HL-60 (cell line): ENCODE measurements at regions not wholly inside any gene's neighbourhood (a gene's known extent, or its start where the extent isn't known, plus 50 kb on each side); places are given as distances from the start of the nearest gene placed in this dataset.

Experiments
- DNase-seq, 2 experiments: peaks; one replicate each; pipeline ENCODE4 v3.0.0-alpha.2; 2010 to 2020; ENCODE audit warnings: low read depth in 1 of 2, low spot score in 1 of 2
- H3K27ac ChIP-seq: fragments of 250-450 bp; sonication (Bioruptor Pico); replicated peaks from 2 replicates; pipeline ENCODE4 v1.5.1; 2020; ENCODE audit warnings: mild to moderate bottlenecking, moderate library complexity
- H3K27me3 ChIP-seq: fragments of 250-450 bp; sonication (Bioruptor Pico); 2 replicates; pipeline ENCODE4 v1.5.1; 2021; ENCODE audit warnings: mild to moderate bottlenecking, moderate library complexity; ENCODE audit not compliant: insufficient read depth, poor library complexity, severe bottlenecking
- H3K4me3 ChIP-seq: replicated peaks from 2 replicates; pipeline ENCODE4 v1.5.1; 2011; ENCODE audit warnings: mild to moderate bottlenecking, control low read depth, low read length; ENCODE audit not compliant: insufficient read depth
- GABPA ChIP-seq: IDR thresholded peaks from 2 replicates; pipeline ENCODE4 v1.6.1; 2012; ENCODE audit warnings: low read depth
- POLR2AphosphoS5 ChIP-seq: IDR thresholded peaks from 2 replicates; pipeline ENCODE4 v1.6.1; 2012; ENCODE audit warnings: low read depth
- SPI1 ChIP-seq: IDR thresholded peaks from 2 replicates; pipeline ENCODE4 v1.6.1; 2012; ENCODE audit warnings: low read depth, mild to moderate bottlenecking, borderline replicate concordance
- TF ChIP-seq, protein P1 (sequence below): IDR thresholded peaks from 2 replicates; pipeline ENCODE4 v1.6.1; 2012; ENCODE audit warnings: low read depth; ENCODE audit not compliant: insufficient replicate concordance
- TF ChIP-seq, protein P2 (sequence below): IDR thresholded peaks from one replicate; pipeline ENCODE4 v1.5.1; 2011; ENCODE audit warnings: low read length, control low read depth, inconsistent platforms; ENCODE audit not compliant: insufficient read depth

DNA sequence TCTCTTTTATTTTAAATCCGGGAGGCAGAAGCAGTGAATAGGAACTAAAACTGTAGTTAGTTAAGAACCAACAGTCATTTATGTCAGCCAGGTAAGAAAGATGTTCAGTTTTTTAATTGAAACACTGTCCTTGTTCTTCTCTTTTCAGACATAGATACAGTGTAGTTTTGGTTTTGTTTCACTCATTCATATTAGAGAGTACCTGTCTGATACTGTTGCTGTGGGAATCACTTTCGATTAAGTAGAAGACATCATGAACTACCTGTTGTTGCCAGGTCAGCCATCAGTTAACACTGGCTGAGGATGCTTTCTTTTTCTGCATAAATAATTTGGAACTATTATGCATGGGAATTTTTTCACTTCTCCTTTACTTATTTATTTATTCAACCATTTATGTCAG lies 700.4 kb downstream of the OTOL1 start:
- H3K4me3 ChIP-seq = no peak overlapping the region
- no peak for DNase-seq
- no peak overlapping the region for H3K27ac ChIP-seq
- TF ChIP-seq POLR2AphosphoS5 (no peak), SPI1 (no peak), GABPA (no peak)
- TF ChIP-seq, protein P1, sequence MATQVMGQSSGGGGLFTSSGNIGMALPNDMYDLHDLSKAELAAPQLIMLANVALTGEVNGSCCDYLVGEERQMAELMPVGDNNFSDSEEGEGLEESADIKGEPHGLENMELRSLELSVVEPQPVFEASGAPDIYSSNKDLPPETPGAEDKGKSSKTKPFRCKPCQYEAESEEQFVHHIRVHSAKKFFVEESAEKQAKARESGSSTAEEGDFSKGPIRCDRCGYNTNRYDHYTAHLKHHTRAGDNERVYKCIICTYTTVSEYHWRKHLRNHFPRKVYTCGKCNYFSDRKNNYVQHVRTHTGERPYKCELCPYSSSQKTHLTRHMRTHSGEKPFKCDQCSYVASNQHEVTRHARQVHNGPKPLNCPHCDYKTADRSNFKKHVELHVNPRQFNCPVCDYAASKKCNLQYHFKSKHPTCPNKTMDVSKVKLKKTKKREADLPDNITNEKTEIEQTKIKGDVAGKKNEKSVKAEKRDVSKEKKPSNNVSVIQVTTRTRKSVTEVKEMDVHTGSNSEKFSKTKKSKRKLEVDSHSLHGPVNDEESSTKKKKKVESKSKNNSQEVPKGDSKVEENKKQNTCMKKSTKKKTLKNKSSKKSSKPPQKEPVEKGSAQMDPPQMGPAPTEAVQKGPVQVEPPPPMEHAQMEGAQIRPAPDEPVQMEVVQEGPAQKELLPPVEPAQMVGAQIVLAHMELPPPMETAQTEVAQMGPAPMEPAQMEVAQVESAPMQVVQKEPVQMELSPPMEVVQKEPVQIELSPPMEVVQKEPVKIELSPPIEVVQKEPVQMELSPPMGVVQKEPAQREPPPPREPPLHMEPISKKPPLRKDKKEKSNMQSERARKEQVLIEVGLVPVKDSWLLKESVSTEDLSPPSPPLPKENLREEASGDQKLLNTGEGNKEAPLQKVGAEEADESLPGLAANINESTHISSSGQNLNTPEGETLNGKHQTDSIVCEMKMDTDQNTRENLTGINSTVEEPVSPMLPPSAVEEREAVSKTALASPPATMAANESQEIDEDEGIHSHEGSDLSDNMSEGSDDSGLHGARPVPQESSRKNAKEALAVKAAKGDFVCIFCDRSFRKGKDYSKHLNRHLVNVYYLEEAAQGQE = no peak
- TF ChIP-seq, protein P2, sequence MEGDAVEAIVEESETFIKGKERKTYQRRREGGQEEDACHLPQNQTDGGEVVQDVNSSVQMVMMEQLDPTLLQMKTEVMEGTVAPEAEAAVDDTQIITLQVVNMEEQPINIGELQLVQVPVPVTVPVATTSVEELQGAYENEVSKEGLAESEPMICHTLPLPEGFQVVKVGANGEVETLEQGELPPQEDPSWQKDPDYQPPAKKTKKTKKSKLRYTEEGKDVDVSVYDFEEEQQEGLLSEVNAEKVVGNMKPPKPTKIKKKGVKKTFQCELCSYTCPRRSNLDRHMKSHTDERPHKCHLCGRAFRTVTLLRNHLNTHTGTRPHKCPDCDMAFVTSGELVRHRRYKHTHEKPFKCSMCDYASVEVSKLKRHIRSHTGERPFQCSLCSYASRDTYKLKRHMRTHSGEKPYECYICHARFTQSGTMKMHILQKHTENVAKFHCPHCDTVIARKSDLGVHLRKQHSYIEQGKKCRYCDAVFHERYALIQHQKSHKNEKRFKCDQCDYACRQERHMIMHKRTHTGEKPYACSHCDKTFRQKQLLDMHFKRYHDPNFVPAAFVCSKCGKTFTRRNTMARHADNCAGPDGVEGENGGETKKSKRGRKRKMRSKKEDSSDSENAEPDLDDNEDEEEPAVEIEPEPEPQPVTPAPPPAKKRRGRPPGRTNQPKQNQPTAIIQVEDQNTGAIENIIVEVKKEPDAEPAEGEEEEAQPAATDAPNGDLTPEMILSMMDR = no peak
- no peaks in the 10 kb centered on the region for H3K27me3 ChIP-seq

DNA sequence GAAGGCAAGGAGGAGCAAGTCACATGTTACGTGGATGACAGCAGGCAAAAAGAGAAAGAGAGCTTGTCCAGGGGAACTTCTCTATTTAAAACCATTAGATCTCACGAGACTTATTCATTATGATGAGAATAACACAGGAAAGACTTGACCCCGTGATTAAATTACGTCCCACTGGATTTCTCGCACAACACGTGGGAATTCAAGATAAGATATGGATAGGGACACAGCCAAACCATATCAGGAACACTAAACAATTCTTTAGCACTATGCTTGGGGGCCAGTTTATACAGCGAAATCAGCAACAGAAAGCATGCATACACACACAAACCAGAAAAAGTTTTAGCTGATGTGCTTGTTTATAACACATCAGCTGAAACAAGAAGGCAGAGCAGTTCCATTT lies 704.2 kb downstream of the OTOL1 start:
- no peak overlapping the region for H3K27ac ChIP-seq
- H3K27me3 ChIP-seq = no peaks in the 10 kb centered on the region

DNA sequence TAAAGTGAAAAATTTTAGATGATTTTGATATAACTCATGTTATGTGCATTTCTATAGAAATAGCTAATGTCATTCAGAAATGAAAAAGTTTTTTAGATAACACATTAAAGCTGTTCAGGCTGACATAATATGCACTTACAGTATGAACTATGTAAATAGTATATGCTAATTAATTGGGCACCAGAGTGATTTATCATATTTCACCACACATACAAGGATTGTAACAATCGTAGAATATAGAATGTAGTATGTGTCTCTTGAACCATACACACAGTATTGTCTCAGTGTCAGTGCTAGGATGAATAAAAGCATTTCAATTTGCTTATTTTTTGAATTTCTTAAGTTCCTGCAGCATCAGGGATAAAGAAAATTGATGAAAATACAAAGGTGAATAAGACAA lies 710.0 kb downstream of the OTOL1 start:
- no peak for DNase-seq
- Histone ChIP-seq H3K27ac (no peak overlapping the region), H3K27me3 (no peaks in the 10 kb centered on the region), H3K4me3 (no peak overlapping the region)
- TF ChIP-seq SPI1 = no peak
- TF ChIP-seq GABPA = no peak
- TF ChIP-seq, protein P1 = no peak
- TF ChIP-seq, protein P2 = no peak
- TF ChIP-seq POLR2AphosphoS5 = no peak

More for the DNA sequence above, 704.2 kb downstream of the OTOL1 start:
- TF ChIP-seq GABPA (no peak), SPI1 (no peak), POLR2AphosphoS5 (no peak)
- TF ChIP-seq, protein P1 = no peak
- TF ChIP-seq, protein P2 = no peak
- DNase-seq = no peak
- H3K4me3 ChIP-seq = no peak overlapping the region
